ENCODE measurements at regions not wholly inside any gene's neighbourhood (a gene's known extent, or its start where the extent isn't known, plus 50 kb on each side); places are given as distances from the start of the nearest gene placed in this dataset.
A peak's percentile ranks its signal among the peaks of the same experiment; 100 is the strongest.
"Not testable (repeated sequence)": the region's sequence is repeated elsewhere in the genome, so short reads cannot be mapped to it uniquely, and the experiment has no call there.

DNA sequence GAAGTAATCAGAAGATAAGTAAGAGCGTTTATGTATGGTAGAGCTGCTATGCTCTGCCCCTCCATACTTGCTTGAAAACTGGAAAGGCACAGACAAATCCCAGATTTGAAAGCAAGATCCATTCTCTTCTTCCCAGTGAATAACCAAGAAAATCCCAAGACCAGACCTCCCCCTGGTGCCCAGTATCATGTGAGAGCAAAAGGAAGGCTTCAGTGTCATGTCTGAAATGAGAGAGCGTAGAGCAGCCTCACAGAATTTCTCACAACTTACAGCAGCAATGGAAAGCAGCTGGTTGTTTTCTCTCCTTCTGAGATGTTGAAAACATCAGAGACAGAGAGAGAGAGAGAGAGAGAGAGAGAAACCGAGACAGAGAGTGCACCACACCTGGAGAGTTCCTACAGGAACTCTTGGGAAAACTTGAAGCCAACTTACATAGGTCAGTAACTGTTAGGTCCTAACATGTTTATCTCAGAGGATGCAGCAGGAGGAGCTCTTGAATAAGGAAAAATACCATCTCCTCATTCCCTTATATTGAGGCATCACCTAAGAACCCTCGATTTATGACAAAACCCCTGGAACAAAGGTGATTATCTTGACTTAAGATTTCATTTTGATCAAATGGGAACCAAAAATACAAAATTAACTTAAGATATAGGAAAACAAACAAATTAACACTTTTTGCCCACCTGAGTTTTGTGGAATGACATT is 273.3 kb downstream of the NSUN3 start:
- DNase-seq (ENCODE audit: low read depth): peak; percentile 57

DNA sequence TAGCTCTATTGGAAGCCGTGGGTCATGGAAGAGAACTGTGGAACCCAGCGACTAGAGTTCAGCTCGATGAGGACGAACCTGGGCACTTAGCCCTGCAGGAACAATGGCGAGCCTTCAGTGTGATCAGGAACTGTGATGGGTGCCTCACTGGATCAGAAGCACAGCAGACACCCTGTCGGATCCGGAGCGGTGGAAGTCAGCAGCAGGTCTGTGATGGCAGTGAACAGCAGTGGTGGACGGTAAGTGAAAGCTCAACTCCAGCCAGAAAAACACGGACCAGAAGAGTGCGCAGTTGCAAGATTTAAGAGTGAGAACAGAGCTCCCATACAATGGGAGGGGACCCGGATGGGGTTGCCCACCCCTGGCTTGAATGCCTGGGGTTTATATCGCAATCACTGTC is 282.2 kb downstream of the NSUN3 start:
- no peak for DNase-seq (ENCODE audit: low read depth)

DNA sequence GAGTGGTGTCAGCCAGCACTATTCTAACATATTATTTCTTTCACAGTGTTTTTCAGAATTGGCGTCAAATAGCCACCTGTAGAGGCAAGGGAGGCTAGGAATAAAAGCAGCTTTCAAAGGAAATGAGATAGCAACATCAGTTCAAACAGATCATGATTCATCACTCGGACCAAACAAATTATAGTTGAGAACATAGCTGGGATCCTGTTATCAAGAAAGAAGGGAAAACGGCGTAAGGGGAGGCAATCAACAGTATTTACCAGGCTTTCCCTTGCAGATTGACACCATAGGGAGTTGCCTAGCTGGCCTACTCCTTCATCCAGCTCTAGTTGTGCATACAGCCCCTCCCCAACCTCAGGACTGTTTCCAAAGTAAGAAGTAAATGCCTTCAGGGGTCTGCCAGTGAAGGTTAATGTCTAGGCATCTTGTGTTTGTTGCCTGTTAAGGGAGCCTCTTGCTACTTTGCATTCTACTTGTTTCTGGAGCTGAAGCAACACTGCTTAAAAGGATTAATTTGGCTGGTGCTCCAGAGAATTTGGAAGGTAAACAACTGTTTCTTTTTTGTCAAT is 286.5 kb downstream of the NSUN3 start:
- no peak for DNase-seq (ENCODE audit: low read depth)

DNA sequence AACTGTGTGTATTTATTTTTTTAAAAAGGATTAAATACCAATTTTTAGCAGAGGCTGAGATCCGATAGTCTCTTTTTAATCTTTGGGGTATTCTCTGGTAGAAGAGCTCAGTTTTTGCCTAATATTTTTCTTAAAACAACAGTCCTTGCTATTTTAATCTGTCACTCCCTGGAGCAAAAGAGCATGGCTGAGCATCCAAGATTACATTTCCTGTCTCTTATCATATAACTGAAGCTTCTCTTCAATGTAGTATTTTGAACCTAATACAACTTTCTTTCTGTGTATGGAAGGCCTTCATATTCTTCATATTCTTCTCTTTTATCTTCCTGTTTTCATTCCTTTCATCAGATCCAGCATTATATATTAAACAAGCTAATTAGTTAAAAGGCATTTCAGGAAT is 293.7 kb downstream of the NSUN3 start:
- no peak for DNase-seq (ENCODE audit: low read depth)

DNA sequence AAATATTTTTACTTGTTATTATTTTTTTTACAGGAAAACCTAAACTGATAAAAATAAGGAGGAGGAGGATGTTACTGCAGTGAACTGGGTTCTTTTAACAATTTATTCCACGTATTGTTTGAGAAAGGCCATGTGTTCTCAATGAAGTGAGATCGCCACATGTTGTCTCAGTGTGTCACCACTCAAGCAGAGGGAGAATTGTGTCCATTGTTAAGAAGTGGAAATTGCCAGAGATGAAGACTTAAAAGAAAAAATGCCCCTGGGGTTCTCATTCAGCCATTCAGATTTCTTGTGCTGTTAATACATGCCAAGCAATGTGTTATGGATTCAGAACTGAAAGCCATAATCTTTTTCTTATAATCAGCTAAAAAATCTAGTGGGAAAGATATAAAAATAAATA is 297.1 kb downstream of the NSUN3 start:
- DNase-seq (ENCODE audit: low read depth): no peak

DNA sequence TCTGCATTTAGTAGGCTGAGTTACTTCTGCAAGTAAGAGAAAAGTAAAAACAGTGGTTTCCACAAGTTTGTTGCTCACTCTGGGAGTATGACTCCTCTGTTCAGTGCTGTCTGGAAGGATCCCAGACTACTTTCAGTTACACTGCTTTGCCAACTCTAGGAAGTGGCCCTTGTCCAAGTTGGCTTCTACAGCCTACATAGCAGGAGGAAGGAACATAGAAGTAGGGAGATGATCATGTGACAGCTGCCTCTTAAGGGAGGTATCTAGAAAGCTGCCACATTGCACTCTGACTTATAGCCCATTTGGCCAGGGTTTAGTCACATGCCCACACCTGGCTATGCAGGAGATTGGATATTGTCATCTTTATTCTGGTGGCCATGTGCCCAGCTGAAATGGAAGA is 298.1 kb downstream of the NSUN3 start:
- no peak for DNase-seq (ENCODE audit: low read depth)

DNA sequence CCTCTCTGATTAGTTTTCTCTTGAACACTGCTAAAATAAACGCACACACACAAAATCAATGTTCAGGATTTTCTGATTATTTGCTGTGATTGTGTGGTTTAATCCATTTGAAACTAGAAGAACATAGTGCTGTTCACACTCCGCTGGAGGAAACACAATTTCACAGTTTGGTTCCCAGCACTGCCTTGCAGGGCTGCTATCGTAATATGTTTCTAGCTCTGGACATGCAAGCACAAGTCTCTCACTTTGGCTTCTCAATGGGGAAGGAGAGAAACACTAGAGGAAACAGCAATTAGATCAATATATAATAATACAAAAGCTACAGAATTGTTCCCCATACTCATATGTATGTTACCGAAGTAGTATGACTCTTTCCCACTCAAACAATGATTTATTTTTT is 299.5 kb downstream of the NSUN3 start:
- DNase-seq (ENCODE audit: low read depth): no peak

DNA sequence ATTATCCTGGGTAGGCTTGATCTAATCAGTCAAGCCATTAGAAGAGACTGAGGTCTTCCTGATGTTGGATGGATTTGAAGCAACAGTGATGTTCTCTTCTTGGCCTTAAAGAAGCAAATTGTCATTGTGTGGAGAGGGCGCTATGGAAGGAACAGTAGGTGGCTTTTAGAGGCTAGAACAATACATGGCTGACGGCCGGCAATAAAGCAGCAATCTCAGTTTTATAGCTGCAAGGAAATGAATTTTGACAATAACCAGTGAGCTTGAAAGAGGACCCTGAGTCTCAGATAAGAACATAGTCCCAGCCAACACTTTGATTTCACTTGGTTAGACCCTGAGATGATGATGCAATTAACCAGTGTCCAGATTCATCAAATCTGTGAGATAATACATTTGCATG is 302.1 kb downstream of the NSUN3 start:
- DNase-seq (ENCODE audit: low read depth): no peak

DNA sequence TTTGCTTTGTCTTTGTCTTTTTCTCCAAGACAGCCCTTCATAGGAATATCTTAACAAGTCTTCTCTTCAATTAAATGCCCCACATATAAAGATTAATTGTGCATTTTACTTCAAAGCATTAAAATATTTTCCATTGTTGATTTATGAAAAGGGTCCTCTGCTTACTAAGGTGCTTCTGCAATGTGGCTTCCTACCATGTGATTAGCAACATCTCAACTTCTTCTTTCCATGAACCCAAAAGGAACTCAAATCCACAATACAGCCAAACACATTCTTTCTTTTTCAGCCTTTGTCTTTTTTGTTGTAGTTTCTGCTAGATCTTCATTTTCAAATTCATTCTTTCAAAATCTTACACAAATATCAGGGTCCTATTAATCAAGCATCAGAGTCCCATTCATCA is 309.2 kb downstream of the NSUN3 start:
- DNase-seq (ENCODE audit: low read depth): no peak

DNA sequence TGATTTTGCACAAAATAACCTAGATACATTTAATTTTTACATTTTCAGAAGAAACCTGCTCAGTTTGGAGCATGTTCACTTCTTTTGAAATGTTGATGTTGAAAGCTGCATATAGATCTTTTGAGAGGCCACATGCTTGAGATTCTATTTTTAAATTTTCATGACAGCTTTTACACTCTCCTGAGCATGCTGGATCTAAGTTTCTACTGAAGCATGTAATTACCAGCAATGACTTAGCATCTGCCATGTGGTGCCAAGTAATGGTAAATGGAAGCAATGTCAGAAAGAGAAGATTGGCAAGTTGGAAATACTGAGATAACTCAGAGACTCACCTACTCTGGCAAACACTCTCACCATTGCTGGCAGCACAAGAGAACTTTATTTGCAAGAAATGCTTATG is 310.6 kb downstream of the NSUN3 start:
- no peak for DNase-seq (ENCODE audit: low read depth)

DNA sequence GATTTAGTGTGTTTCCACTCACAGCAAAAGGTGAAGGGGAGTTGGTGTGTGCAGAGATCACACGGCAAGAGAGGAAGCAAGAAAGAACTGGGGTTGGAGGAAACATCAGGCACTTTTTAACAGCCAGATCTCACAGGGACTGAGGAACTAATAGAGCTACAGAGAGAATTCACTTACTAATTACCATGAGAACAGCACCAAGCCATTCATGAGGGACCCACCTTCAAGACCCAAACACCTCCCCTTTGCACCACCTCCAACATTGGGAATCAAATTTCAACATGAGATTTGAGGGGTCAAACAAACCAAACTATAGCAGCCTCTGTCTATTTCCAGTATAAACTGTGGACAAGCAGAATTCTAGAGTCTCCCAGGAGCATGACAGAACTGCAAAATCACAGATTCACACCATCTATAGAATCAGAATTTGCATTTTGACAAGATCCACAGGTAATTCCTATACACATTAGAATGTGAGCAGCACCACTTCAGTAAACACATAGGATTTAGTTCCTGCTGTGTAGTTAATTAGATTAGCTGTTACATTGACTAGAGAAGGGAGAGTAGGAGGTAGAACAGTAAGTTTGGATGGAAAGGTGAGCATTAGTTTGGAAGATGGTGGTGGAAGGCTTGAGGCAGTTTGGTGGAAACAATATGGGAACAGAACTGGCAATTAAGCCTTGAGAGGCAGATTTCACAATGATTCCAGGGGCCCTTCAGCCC is 311.7 kb downstream of the NSUN3 start:
- DNase-seq (ENCODE audit: low read depth): no peak

DNA sequence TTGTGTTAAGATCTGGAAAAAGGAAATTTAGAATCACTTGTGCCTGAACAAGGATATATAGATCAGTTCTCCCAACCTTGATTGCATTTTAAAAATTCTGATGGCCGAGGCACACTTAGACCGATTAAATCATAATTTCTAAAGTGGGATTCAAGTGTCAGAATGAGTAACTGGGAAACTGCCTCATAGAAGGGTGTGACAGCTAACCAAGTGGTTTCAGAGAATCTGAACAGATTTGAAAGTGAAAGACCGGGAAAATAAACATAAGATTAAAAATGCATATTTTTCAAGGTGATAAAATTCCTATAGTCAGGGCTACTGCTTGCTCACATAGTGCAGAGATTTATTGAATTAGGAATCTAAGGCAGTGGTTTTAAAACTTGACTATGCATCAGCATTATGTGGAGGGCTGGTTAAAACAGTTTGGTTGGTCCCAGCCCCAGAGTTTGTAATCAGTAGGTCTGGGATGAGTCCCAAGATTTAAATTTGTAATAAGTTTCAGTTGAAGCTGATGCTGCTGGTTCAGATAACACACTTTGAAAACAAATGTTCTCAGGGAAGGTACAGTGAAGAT is 314.3 kb downstream of the NSUN3 start:
- DNase-seq (ENCODE audit: low read depth): not testable (repeated sequence)

DNA sequence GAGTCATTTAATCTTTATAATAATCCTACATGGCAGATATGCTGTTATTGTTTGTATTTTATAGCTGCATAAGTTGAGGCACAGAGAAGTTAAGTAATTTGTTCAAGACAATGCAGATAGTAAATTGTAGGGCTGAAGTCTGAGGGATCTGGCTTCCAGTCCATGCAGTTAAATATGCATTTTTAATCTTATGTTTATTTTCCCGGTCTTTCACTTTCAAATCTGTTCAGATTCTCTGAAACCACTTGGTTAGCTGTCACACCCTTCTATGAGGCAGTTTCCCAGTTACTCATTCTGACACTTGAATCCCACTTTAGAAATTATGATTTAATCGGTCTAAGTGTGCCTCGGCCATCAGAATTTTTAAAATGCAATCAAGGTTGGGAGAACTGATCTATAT is 315.0 kb downstream of the NSUN3 start:
- not testable (repeated sequence) for DNase-seq (ENCODE audit: low read depth)

DNA sequence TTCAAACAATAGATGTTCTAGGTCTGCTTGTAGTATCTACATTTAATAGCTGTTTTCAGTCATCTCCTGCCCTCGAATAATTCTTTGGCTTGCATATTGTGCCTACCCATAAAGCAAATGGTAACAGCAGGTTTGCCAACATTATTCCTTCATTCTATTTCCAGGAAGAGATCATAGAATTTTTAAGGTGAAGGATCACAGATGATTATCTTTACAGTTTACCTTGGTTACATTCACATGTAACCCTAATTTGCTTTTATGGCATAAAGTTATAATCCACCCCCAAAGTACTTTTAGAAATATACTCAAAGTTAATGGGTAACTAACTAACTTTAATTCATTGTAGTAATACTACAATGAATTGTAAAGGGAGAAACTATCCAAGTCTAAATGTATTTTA is 315.5 kb downstream of the NSUN3 start:
- DNase-seq (ENCODE audit: low read depth): no peak

DNA sequence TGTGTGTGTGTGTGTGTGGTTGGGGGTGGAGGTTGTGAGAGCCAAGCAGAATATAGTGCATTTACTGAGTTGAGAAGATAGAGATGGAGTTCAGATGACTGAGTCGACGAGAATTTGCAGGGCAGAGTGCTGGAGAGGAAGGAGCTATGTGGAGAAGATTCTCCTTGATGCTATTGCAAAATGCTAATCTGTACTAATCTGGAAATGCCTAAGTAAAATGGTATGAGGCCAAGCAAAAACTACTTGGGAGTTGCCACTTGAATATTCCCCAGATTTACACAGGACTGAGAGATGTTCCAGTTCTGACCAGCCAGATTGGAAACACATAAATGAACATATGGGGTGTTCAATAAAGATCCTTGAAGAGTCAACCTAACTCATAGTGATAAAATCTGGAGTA is 316.4 kb downstream of the NSUN3 start:
- DNase-seq (ENCODE audit: low read depth): no peak

DNA sequence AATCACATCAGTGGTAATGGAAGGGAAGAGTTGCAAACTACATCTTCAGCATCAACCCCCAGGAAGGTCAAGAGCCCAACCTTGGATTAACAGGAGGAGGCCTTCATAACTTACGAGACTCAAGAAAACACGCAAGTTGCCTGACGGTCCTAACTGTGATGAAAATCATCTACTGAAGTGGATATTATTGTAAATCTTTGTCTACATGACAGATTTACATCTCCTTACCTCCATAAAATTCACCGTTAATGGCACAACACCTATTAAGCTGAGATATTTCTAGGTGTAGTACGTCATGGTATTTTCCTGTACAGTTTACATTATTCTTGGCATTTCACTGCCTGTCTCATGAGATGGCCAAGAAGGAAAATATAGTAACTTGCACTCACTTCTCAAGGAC is 332.0 kb downstream of the NSUN3 start:
- DNase-seq (ENCODE audit: low read depth): no peak

DNA sequence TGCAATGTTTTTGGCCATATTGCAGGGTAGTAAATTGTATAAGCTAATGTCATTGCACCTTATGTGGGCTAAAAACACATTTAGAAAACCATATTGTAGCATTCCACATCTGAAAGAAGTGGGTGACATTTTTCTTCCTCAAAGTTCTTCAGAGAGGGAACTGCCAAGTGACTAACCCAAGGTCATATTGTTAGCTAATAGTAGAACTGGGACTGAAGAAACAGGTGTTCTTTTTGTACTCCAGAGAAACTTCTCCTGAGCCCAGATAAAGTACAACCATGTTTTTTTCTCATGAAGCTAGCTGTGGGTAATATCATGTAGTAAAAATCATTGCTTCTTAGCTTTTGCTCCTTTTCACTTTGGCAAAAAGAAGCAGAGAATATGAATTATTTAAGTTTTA is 333.0 kb downstream of the NSUN3 start:
- DNase-seq (ENCODE audit: low read depth): no peak

DNA sequence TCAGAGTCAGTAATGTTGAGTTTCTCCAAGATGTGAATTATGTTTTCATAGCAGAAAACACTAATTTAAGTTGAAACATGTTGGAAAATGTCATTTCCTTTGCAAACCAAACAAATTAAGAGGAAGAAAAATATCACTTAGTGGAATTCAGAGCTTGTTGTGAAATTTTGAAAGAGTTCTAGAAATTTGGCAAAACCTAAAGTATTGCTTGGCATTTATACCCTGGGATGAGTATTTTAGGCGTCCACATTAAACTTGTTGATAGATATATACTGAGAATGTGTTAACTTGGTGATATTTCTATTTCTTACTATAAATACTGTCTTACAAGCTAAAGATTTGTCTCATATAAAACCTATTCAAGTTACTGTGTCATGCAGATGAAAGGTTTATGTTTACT is 335.2 kb downstream of the NSUN3 start:
- no peak for DNase-seq (ENCODE audit: low read depth)

DNA sequence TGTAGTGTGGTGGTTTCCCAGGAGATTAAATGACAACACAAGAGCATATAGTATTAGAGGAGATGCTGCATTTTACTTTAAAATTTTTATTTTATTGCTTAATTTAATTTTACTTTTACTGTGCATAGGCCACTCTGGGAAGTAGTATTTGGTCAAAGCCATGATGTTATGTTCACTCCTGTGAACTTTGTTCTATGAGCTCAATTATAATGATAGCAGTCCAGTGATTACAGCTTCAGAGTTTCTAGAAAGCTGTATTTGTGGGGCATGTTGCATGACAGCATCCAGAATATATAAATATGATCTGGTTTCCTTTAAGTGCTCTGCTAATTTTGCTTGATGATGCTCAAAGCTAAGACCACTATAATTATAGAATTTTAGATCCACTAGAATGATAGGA is 338.6 kb downstream of the NSUN3 start:
- DNase-seq (ENCODE audit: low read depth): no peak

DNA sequence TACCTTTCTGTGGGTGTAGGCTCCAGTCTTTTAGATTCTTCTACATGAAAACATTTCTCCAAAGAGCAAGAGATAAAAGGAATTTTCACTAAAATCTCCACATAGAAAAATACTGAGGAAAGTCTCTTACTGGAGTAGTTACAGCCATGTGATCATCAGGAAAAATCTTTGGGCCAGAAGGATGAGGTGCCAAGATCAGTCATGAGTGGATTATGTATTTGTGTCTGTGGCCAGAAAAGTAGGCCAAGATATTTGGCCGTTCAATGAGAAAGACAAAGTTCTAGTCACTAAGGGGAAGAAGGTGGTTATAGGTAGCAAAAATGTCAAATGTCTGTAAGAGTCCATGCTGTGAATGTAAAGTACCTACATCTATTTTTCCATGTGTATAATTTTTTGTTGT is 339.3 kb downstream of the NSUN3 start:
- no peak for DNase-seq (ENCODE audit: low read depth)

DNA sequence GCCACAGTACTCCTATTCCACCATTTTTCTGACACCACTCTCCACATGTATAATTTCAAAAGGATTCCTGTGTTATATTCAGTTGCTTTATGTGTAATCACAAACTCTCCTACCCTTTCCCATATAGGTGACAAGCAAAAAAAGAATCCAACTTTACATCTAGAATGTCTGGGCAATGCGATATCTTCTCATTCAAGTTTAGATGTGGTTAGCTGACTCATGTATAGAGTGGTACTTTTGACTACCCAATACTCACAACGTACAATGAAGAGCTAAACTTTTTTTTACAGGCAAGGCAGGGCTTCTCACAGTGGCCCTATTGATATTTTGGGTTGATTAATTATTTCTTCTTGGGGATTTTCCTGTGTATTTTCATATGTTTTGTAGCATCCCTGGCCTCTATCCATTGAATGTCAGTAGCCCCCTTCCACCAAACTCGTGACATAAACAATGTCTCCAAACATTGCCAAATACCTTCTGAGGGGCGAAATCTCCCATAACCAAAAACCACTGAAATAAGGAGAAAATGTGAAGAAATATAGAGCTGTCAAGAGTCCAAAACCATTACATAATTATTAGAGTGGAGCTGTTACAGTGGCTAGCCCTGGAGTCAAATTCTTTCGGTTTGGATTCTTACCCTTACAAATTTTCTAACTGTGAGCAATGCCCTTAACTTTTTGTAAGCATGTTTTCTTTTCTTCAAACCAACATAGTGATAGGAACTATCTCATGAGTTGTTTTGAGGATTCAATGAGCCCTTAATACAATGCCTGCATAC is 342.6 kb downstream of the NSUN3 start:
- DNase-seq (ENCODE audit: low read depth): peak; percentile 66

DNA sequence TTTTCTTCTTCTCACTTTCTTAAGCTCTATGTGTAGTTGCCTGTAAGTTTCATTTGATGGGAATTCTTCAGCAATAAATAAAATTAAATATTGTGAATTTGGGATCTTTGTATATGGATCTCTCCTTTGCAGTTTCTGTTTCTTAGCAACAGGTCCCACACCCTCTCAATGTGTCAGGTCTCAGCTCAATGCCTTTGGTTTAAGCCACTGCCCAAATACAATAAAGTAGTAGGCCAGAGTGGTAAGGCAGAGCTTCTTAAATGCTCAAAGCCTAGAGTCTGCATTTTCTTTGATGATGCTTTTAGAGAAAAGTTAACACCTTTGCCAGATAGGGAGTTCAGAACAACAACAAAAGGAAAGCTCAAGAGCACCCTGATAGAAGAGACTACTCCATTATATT is 343.7 kb downstream of the NSUN3 start:
- no peak for DNase-seq (ENCODE audit: low read depth)

DNA sequence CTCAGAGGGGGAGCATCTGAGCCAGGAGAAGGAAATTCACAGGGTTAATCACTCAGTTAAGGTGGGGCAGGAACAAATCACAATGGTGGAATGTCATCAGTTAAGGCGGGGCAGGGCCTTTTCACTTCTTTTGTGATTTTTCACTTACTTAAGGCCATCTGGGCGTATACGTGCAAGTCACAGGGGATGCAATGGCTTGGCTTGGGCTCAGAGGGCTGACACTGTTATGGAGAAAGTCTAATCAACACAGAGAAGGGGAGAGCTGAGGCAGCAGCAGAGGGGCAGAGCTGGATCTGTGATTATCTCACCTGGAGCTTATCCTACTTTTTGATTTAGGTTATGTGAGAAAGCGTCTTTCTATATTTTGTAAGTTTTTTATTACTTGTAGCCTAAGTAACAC is 350.1 kb downstream of the NSUN3 start:
- not testable (repeated sequence) for DNase-seq (ENCODE audit: low read depth)
